NT2/D1 (cell line): ENCODE measurements at regions not wholly inside any gene's neighbourhood (a gene's known extent, or its start where the extent isn't known, plus 50 kb on each side); places are given as distances from the start of the nearest gene placed in this dataset.

Source experiments
- SUZ12 ChIP-seq: IDR thresholded peaks from 2 replicates; pipeline ENCODE4 v1.6.1; 2011; ENCODE audit not compliant: insufficient read length, insufficient read depth; ENCODE audit errors: extremely low read depth
- YY1 ChIP-seq: IDR thresholded peaks from 2 replicates; pipeline ENCODE4 v1.6.1; 2011; ENCODE audit not compliant: insufficient read length, insufficient read depth

DNA sequence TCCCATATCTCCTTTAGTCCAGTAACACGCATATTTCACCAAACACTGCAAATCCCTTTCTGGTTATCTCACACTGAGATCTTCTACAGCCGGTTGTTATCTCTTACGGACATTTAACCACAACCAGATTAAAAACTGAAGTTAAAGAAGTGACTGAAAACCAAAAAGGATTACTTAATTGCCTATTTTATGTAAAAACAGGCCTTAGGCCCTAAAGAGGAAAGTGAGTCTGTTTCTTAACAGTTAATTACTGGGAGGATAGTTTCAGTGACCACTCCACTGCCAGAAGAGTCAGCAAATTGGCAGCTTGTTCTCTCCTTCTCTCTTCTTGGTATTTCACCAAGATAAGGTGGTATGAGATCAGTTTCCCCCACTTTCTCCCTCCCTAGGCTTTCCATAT is 161.9 kb upstream of the MEOX2 start:
- TF ChIP-seq YY1 (no peak), SUZ12 (no peak)
